GM21786 (cell line): ENCODE measurements at regions not wholly inside any gene's neighbourhood (a gene's known extent, or its start where the extent isn't known, plus 50 kb on each side); places are given as distances from the start of the nearest gene placed in this dataset.
"Not testable (repeated sequence)": the region's sequence is repeated elsewhere in the genome, so short reads cannot be mapped to it uniquely, and the experiment has no call there.

Experiments
- ATAC-seq: cut with Tn5 transposase; IDR thresholded peaks from one replicate; pipeline ENCODE4 v1.9.1; 2021; ENCODE audit not compliant: unreplicated experiment

GRCh38 chr6:100101644-100102043, 107.6 kb upstream of the MCHR2 start:
- no peak for ATAC-seq

GRCh38 chr6:100100776-100101175, 106.8 kb upstream of the MCHR2 start:
- ATAC-seq = no peak

- ATAC-seq = no peak
Observed at GRCh38 chr6:100099189-100100074, 105.4 kb upstream of the MCHR2 start.

- no peak for ATAC-seq
Observed at GRCh38 chr6:100096936-100097335, 102.9 kb upstream of the MCHR2 start.

GRCh38 chr6:100096341-100096740, 102.3 kb upstream of the MCHR2 start:
- no peak for ATAC-seq

GRCh38 chr6:100093405-100093804, 99.4 kb upstream of the MCHR2 start:
- ATAC-seq = no peak

GRCh38 chr6:100088009-100088408, 94.0 kb upstream of the MCHR2 start:
- no peak for ATAC-seq

- ATAC-seq = no peak
Observed at GRCh38 chr6:100084991-100085364, 91.0 kb upstream of the MCHR2 start.

GRCh38 chr6:100084316-100084990, 90.4 kb upstream of the MCHR2 start:
- ATAC-seq = no peak

GRCh38 chr6:100078509-100078908, 84.5 kb upstream of the MCHR2 start:
- ATAC-seq = no peak

GRCh38 chr6:100065348-100065747, 71.3 kb upstream of the MCHR2 start:
- ATAC-seq = no peak

GRCh38 chr6:100062621-100063020, 68.6 kb upstream of the MCHR2 start:
- ATAC-seq = no peak

GRCh38 chr6:100057941-100058340, 63.9 kb upstream of the MCHR2 start:
- no peak for ATAC-seq

- ATAC-seq = no peak
Observed at GRCh38 chr6:100050550-100050949, 56.5 kb upstream of the MCHR2 start.

GRCh38 chr6:100043961-100044360, 49.9 kb upstream of the MCHR2 start:
- ATAC-seq = not testable (repeated sequence)
